Mesenchymal stem cell (in vitro differentiated cells and primary cell): ENCODE measurements at regions not wholly inside any gene's neighbourhood (a gene's known extent, or its start where the extent isn't known, plus 50 kb on each side); places are given as distances from the start of the nearest gene placed in this dataset.

Experiments used
- DNase-seq: peaks from one replicate; pipeline ENCODE4 v3.0.0-alpha.2; 2013
- H2AFZ ChIP-seq: one replicate; pipeline ENCODE4 v1.6.1; 2013; ENCODE audit warnings: low read depth, mild to moderate bottlenecking, control low read depth, inconsistent platforms, low read length, moderate library complexity
- H2AK5ac ChIP-seq: 2 replicates; pipeline ENCODE4 v1.6.1; 2013; ENCODE audit warnings: low read length, moderate library complexity, mild to moderate bottlenecking, inconsistent platforms; ENCODE audit not compliant: severe bottlenecking
- H2BK120ac ChIP-seq: one replicate; pipeline ENCODE4 v1.6.1; 2013; ENCODE audit warnings: low read depth, mild to moderate bottlenecking, inconsistent platforms, low read length, moderate library complexity
- H2BK12ac ChIP-seq, 2 experiments: one replicate each; pipeline ENCODE4 v1.6.1; 2013; ENCODE audit warnings: inconsistent platforms in 2 of 2, low read length in 2 of 2, mild to moderate bottlenecking in 2 of 2, moderate library complexity in 2 of 2, control low read depth in 1 of 2
- H2BK15ac ChIP-seq: one replicate; pipeline ENCODE4 v1.6.1; 2013; ENCODE audit warnings: mild to moderate bottlenecking, low read depth, inconsistent platforms; ENCODE audit not compliant: poor library complexity, severe bottlenecking
- H2BK5ac ChIP-seq: 2 replicates; pipeline ENCODE4 v1.6.1; 2013; ENCODE audit warnings: low read depth, mild to moderate bottlenecking, low read length, control low read depth, inconsistent platforms; ENCODE audit not compliant: poor library complexity, severe bottlenecking
- H3K14ac ChIP-seq, 2 experiments: one replicate each; pipeline ENCODE4 v1.6.1; 2013; ENCODE audit warnings: inconsistent platforms in 2 of 2, low read length in 2 of 2, control low read depth in 1 of 2, mild to moderate bottlenecking in 1 of 2, moderate library complexity in 1 of 2
- H3K18ac ChIP-seq, 2 experiments: one replicate each; pipeline ENCODE4 v1.6.1; 2013; ENCODE audit warnings: inconsistent platforms in 2 of 2, low read length in 2 of 2, control low read depth in 1 of 2, low read depth in 1 of 2, mild to moderate bottlenecking in 1 of 2
- H3K23ac ChIP-seq, 2 experiments: one replicate each; pipeline ENCODE4 v1.6.1; 2013; ENCODE audit warnings: inconsistent platforms in 2 of 2, low read length in 2 of 2, mild to moderate bottlenecking in 2 of 2, moderate library complexity in 2 of 2, control low read depth in 1 of 2
- H3K27ac ChIP-seq: 2 replicates; pipeline ENCODE4 v1.5.1; 2013; ENCODE audit warnings: mild to moderate bottlenecking, moderate library complexity, low read length, control low read depth, inconsistent platforms; ENCODE audit not compliant: poor library complexity, severe bottlenecking
- H3K27me3 ChIP-seq, 2 experiments: 2 replicates each; pipeline versions ENCODE4 v1.6.1 to v1.7.0; 2013; ENCODE audit warnings: low read length in 2 of 2, mild to moderate bottlenecking in 2 of 2, moderate library complexity in 2 of 2, control low read depth in 1 of 2, inconsistent platforms in 1 of 2; ENCODE audit not compliant: control insufficient read depth in 1 of 2, insufficient read depth in 1 of 2
- H3K36me3 ChIP-seq, 2 experiments: 2 replicates each; pipeline versions ENCODE4 v1.6.1 to v1.7.0; 2013; ENCODE audit warnings: low read length in 2 of 2, control low read depth in 1 of 2, inconsistent platforms in 1 of 2, low read depth in 1 of 2, mild to moderate bottlenecking in 1 of 2; ENCODE audit not compliant: insufficient read depth in 2 of 2, control insufficient read depth in 1 of 2
- H3K4ac ChIP-seq, 2 experiments: one replicate each; pipeline ENCODE4 v1.6.1; 2013; ENCODE audit warnings: inconsistent platforms in 2 of 2, low read length in 2 of 2, mild to moderate bottlenecking in 2 of 2, moderate library complexity in 2 of 2, control low read depth in 1 of 2, low read depth in 1 of 2
- H3K4me1 ChIP-seq: 2 replicates; pipeline ENCODE4 v1.6.1; 2013; ENCODE audit warnings: low read depth, low read length, control low read depth; ENCODE audit not compliant: control insufficient read depth, insufficient read depth
- H3K4me2 ChIP-seq: 2 replicates; pipeline ENCODE4 v1.6.1; 2013; ENCODE audit warnings: low read length, mild to moderate bottlenecking, inconsistent platforms; ENCODE audit not compliant: poor library complexity, severe bottlenecking
- H3K4me3 ChIP-seq, 2 experiments: 2 replicates each; pipeline versions ENCODE4 v1.5.1 to v1.7.0; 2013; ENCODE audit warnings: low read length in 2 of 2, mild to moderate bottlenecking in 2 of 2, control low read depth in 1 of 2, low read depth in 1 of 2; ENCODE audit not compliant: insufficient read depth in 1 of 2
- H3K79me1 ChIP-seq: replicated peaks from 2 replicates; pipeline ENCODE4 v1.6.1; 2013; ENCODE audit warnings: mild to moderate bottlenecking, control low read depth, low read length, inconsistent platforms; ENCODE audit not compliant: poor library complexity, severe bottlenecking
- H3K9ac ChIP-seq: 2 replicates; pipeline ENCODE4 v1.7.0; 2013; ENCODE audit warnings: mild to moderate bottlenecking, low read length, moderate library complexity
- H3K9me3 ChIP-seq: 2 replicates; pipeline ENCODE4 v1.7.0; 2013; ENCODE audit warnings: mild to moderate bottlenecking, low read length; ENCODE audit not compliant: control insufficient read depth
- H4K8ac ChIP-seq: one replicate; pipeline ENCODE4 v1.6.1; 2013; ENCODE audit warnings: inconsistent platforms, mild to moderate bottlenecking, low read length, moderate library complexity
- H4K91ac ChIP-seq: one replicate; pipeline ENCODE4 v1.6.1; 2013; ENCODE audit warnings: mild to moderate bottlenecking, low read length, inconsistent platforms
- WGBS: methylation state at CpG from one replicate; pipeline ENCODE4 v1.1.7; 2013; ENCODE audit warnings: mixed read lengths; 5-methylcytosine and 5-hydroxymethylcytosine counted together

DNA sequence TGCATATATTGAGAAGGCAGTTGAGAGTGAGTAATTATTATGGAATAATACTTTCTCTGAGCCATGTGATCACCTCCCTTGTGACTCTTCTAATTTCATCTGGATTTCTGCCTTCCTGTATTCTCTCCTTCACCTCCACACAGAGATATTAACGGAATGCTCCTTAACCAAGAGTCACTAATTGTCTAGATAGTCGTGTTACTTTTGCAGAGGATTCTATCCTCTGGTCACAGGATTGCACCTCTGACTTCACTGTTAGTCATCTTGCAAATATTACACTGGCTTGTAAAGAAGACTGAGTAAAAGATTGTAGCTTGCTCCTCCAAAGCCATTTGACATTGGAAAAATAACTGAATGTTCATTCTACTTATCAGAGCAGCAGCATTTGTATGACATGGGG, 160.9 kb downstream of the SH2D1A start:
- H2BK12ac ChIP-seq: peak overlapping the region in 1 of 2 experiments; percentile 95
- H3K79me1 ChIP-seq: no peaks in the 10 kb centered on the region
- DNase-seq: peak; percentile 51
- H3K27ac ChIP-seq: no peak overlapping the region
- H2AFZ ChIP-seq: no peak overlapping the region
- H3K4me1 ChIP-seq: no peaks in the 10 kb centered on the region
- H3K4me2 ChIP-seq: no peak overlapping the region
- no peaks in the 10 kb centered on the region for H3K9me3 ChIP-seq
- H3K18ac ChIP-seq: peak overlapping the region in 1 of 2 experiments; percentile 57
- no peak overlapping the region for H2BK5ac ChIP-seq
- no peak overlapping the region for H3K23ac ChIP-seq
- H3K4me3 ChIP-seq: no peak overlapping the region
- no peak overlapping the region for H3K4ac ChIP-seq
- H3K36me3 ChIP-seq: no peaks in the 10 kb centered on the region
- no peak overlapping the region for H4K8ac ChIP-seq
- no peak overlapping the region for H2BK15ac ChIP-seq
- no peak overlapping the region for H2BK120ac ChIP-seq
- H3K9ac ChIP-seq: no peak overlapping the region
- no peak overlapping the region for H3K14ac ChIP-seq
- no peaks in the 10 kb centered on the region for H3K27me3 ChIP-seq
- no peak overlapping the region for H2AK5ac ChIP-seq
- 13% methylated on average over 1 of the region's 2 CpGs for WGBS
- no peak overlapping the region for H4K91ac ChIP-seq

DNA sequence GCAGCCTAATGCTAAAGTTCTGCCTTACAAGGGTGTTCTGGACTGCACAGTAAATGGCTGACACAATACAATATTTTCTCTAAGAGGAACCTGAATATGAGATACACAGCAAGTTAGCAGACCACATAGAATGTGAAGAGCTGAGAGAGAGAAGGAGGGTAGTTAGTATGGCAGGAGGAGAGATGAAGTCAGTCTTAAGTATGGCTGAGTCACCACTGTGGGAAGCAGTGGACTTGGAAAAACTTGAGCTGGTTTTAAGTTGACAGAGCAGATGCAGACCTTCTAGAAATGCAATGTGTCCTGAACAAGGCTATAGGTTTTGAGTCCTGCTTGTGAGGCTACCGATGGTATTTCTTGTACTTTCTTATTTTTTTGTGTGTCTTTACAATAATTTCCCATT, 172.5 kb downstream of the SH2D1A start:
- no peak overlapping the region for H4K8ac ChIP-seq

DNA sequence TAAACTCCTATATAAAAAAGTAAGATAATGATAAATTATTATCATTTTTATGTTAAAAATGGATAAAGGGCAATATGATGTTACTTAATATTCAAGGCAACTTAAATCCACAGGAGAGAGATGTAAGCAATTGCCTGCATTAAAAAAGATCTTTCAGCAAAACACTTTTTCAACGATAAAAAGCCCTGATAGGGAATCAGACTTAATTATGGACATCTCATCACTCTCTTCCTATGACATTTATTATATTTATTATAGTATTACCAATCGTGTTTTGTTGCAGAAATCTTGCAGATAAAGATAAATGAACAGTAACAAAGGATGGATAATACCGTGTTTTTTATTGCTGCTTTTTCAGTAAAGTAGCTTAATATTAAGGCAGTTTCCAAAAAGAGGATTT, 178.5 kb downstream of the SH2D1A start:
- Histone ChIP-seq H3K4ac (no peak overlapping the region), H3K79me1 (no peaks in the 10 kb centered on the region), H3K14ac (no peak overlapping the region), H3K4me3 (no peak overlapping the region), H3K18ac (no peak overlapping the region), H3K9ac (no peak overlapping the region), H3K9me3 (no peaks in the 10 kb centered on the region), H2BK120ac (no peak overlapping the region), H2AK5ac (no peak overlapping the region), H3K23ac (no peak overlapping the region), H3K27ac (no peak overlapping the region), H2BK12ac (no peak overlapping the region), H4K91ac (no peak overlapping the region), H3K36me3 (no peaks in the 10 kb centered on the region), H3K27me3 (no peaks in the 10 kb centered on the region), H4K8ac (no peak overlapping the region), H3K4me1 (no peaks in the 10 kb centered on the region), H2AFZ (no peak overlapping the region), H3K4me2 (no peak overlapping the region), H2BK15ac (no peak overlapping the region), H2BK5ac (no peak overlapping the region)
- DNase-seq: no peak
- no CpG with 5 or more reads among the region's 3 CpGs for WGBS

More for the DNA sequence above, 172.5 kb downstream of the SH2D1A start:
- Histone ChIP-seq H2BK15ac (no peak overlapping the region), H3K4me1 (no peaks in the 10 kb centered on the region), H3K9me3 (peaks cover 6% of the 10 kb centered on the region), H3K4ac (no peak overlapping the region), H2BK120ac (no peak overlapping the region), H3K79me1 (no peaks in the 10 kb centered on the region), H2AFZ (no peak overlapping the region), H2BK12ac (no peak overlapping the region), H3K23ac (no peak overlapping the region), H3K27me3 (no peaks in the 10 kb centered on the region), H3K4me3 (no peak overlapping the region), H3K18ac (no peak overlapping the region), H2BK5ac (no peak overlapping the region), H3K4me2 (no peak overlapping the region), H3K9ac (no peak overlapping the region), H2AK5ac (no peak overlapping the region), H4K91ac (no peak overlapping the region), H3K27ac (no peak overlapping the region), H3K14ac (no peak overlapping the region), H3K36me3 (no peaks in the 10 kb centered on the region)
- DNase-seq: peak; percentile 55
- no CpG with 5 or more reads among the region's 1 CpG for WGBS

GRCh38 chrX:124529786-124530185, 183.4 kb downstream of the SH2D1A start:
- H3K23ac ChIP-seq: no peak overlapping the region
- no peak overlapping the region for H2BK5ac ChIP-seq
- no peak overlapping the region for H3K18ac ChIP-seq
- H3K14ac ChIP-seq: no peak overlapping the region
- no peaks in the 10 kb centered on the region for H3K27me3 ChIP-seq
- H2AK5ac ChIP-seq: no peak overlapping the region
- H2BK15ac ChIP-seq: no peak overlapping the region
- no peak overlapping the region for H2BK120ac ChIP-seq
- no peaks in the 10 kb centered on the region for H3K9me3 ChIP-seq
- H3K4me2 ChIP-seq: no peak overlapping the region
- H3K36me3 ChIP-seq: no peaks in the 10 kb centered on the region
- H3K4me1 ChIP-seq: no peaks in the 10 kb centered on the region
- H3K4me3 ChIP-seq: no peak overlapping the region
- no peak overlapping the region for H3K27ac ChIP-seq
- H3K9ac ChIP-seq: no peak overlapping the region
- no peak overlapping the region for H4K8ac ChIP-seq
- no peak overlapping the region for H4K91ac ChIP-seq
- H3K79me1 ChIP-seq: no peaks in the 10 kb centered on the region
- H2AFZ ChIP-seq: no peak overlapping the region
- DNase-seq: no peak
- H3K4ac ChIP-seq: no peak overlapping the region
- H2BK12ac ChIP-seq: no peak overlapping the region
- 100% methylated on average over 1 of the region's 3 CpGs for WGBS
